ENCODE measurements at regions not wholly inside any gene's neighbourhood (a gene's known extent, or its start where the extent isn't known, plus 50 kb on each side); places are given as distances from the start of the nearest gene placed in this dataset.
A peak's percentile ranks its signal among the peaks of the same experiment; 100 is the strongest.
"Not testable (repeated sequence)": the region's sequence is repeated elsewhere in the genome, so short reads cannot be mapped to it uniquely, and the experiment has no call there.

GRCh38 chr6:139881728-139882211 is 507.3 kb upstream of the CITED2 start:
- Histone ChIP-seq H3K9me3 (ENCODE audit: control insufficient read depth, low read length) (no peaks in the 10 kb centered on the region), H3K27me3 (replicated peaks; ENCODE audit: control insufficient read depth, insufficient read depth, low read length) (no peaks in the 10 kb centered on the region), H3K36me3 (ENCODE audit: control insufficient read depth, insufficient read depth, low read length, severe bottlenecking) (no peaks in the 10 kb centered on the region), H3K4me1 (ENCODE audit: control insufficient read depth, insufficient read depth, low read length) (no peaks in the 10 kb centered on the region), H3K4me3 (ENCODE audit: low read length) (no peak overlapping the region), H3K9ac (ENCODE audit: low read length) (no peak overlapping the region)
- peak; percentile 52 for DNase-seq (ENCODE audit: low read depth)

DNA sequence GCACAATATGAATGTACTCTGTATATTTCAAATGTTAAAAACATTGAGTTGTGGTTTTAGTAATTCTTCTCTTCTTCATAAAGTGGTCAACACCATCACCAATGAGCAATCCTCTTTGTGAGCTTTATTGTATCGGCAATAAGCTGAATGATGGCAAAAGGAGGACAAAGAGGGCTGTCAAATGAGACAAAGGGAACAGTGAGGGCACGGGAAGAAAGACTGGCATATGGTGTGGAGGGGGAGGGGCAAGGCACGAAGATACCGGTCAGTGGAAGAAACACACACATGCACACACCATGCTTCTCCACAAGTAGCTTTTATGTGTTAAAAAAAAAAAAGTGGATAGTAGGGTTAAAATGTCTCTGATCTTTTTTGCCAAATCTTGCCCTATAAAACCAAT is 506.8 kb upstream of the CITED2 start:
- Histone ChIP-seq H3K27me3 (replicated peaks; ENCODE audit: control insufficient read depth, insufficient read depth, low read length) (no peaks in the 10 kb centered on the region), H3K4me3 (ENCODE audit: low read length) (no peak overlapping the region), H3K9me3 (ENCODE audit: control insufficient read depth, low read length) (no peaks in the 10 kb centered on the region), H3K4me1 (ENCODE audit: control insufficient read depth, insufficient read depth, low read length) (no peaks in the 10 kb centered on the region), H3K36me3 (ENCODE audit: control insufficient read depth, insufficient read depth, low read length, severe bottlenecking) (no peaks in the 10 kb centered on the region), H3K9ac (ENCODE audit: low read length) (no peak overlapping the region)
- DNase-seq (ENCODE audit: low read depth) = no peak

DNA sequence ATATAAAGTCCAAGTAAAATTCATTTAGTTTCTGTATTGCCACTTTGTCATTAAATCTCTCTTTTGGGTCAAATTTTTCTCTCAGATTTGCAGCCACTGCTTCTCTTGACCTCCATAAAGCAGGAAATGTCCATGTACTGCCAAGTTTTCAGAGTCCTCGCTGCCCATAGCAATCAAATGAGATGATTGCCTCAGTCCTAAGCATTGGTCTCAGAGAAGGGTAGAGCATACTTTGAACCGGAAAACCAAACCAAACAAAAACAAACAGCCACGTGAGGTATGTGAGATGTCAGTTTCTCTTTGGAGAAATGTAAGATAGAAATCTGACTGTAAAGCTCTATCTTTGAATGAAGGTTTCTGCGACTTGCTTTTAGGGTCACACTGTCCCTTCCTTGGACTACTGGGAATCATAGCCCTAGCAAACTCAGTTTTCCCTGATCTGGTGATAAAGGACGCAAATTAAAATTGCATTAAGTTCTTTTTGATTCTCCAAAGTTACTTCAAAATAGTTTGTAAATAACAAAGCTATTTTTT is 505.4 kb upstream of the CITED2 start:
- peak; percentile 46 for DNase-seq (ENCODE audit: low read depth)
- Histone ChIP-seq H3K27me3 (replicated peaks; ENCODE audit: control insufficient read depth, insufficient read depth, low read length) (no peaks in the 10 kb centered on the region), H3K36me3 (ENCODE audit: control insufficient read depth, insufficient read depth, low read length, severe bottlenecking) (no peaks in the 10 kb centered on the region), H3K9ac (ENCODE audit: low read length) (no peak overlapping the region), H3K4me1 (ENCODE audit: control insufficient read depth, insufficient read depth, low read length) (no peaks in the 10 kb centered on the region), H3K9me3 (ENCODE audit: control insufficient read depth, low read length) (no peaks in the 10 kb centered on the region), H3K4me3 (ENCODE audit: low read length) (no peak overlapping the region)

- H3K9ac ChIP-seq (ENCODE audit: low read length); H3K4me3 ChIP-seq (ENCODE audit: low read length); H3K36me3 ChIP-seq (ENCODE audit: control insufficient read depth, insufficient read depth, low read length, severe bottlenecking); DNase-seq (ENCODE audit: low read depth); H3K9me3 ChIP-seq (ENCODE audit: control insufficient read depth, low read length); H3K27me3 ChIP-seq (replicated peaks; ENCODE audit: control insufficient read depth, insufficient read depth, low read length); H3K4me1 ChIP-seq (ENCODE audit: control insufficient read depth, insufficient read depth, low read length): not testable (repeated sequence)
Measured at GRCh38 chr6:139879241-139879640, 504.8 kb upstream of the CITED2 start.

DNA sequence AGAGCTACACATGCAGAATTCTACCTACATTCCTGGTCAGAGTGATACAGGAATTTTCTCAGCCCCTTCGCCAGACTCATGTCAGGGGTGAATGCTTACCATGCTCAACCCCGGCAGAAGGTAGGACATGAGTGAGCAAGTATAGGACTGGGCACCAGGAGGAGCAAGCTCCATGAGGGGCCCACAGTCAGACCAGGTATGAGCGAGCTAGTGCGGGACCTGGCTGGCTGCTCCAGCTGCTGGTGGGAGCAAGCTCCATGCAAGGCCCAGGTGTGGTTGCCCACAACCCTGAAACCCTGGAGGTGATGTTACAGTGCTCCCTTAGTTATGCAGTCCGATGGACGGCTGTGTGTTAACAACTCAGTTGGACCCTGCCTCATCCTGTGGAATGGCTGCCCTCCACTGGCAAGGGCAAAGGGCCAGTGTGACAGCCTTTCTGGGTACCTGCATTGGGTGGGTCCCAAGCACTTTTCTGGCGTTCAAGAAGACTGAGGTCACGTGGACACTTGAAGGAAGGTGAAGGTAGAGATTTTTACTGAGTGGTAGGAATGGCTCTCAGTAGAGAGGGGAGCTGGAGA is 503.5 kb upstream of the CITED2 start:
- H3K36me3 ChIP-seq (ENCODE audit: control insufficient read depth, insufficient read depth, low read length, severe bottlenecking) = no peaks in the 10 kb centered on the region
- no peak overlapping the region for H3K9ac ChIP-seq (ENCODE audit: low read length)
- H3K9me3 ChIP-seq (ENCODE audit: control insufficient read depth, low read length) = no peaks in the 10 kb centered on the region
- no peak for DNase-seq (ENCODE audit: low read depth)
- no peak overlapping the region for H3K4me3 ChIP-seq (ENCODE audit: low read length)
- no peaks in the 10 kb centered on the region for H3K4me1 ChIP-seq (ENCODE audit: control insufficient read depth, insufficient read depth, low read length)
- H3K27me3 ChIP-seq (replicated peaks; ENCODE audit: control insufficient read depth, insufficient read depth, low read length) = no peaks in the 10 kb centered on the region

DNA sequence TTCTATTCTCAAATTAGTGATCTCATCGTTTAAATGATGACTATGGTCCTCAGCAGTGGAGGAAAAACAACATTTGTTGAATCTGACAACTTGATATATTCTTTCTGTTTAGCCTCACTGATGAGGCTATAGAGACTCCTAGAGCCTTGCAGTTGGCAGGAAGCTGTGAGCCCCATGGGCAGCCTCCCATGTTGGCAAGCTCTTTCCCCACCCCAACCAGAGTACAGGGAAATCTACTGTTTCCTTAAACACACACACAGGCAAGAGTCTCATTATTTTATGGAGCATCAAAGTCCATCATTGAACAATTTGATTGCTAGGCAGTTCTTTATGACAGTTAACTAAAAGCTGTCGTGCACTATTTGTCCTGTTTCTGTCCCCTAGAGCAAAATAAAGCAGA is 498.2 kb upstream of the CITED2 start:
- DNase-seq (ENCODE audit: low read depth) = no peak
- H3K9ac ChIP-seq (ENCODE audit: low read length) = no peak overlapping the region
- peaks cover 4% of the 10 kb centered on the region for H3K4me1 ChIP-seq (ENCODE audit: control insufficient read depth, insufficient read depth, low read length)
- no peaks in the 10 kb centered on the region for H3K36me3 ChIP-seq (ENCODE audit: control insufficient read depth, insufficient read depth, low read length, severe bottlenecking)
- H3K27me3 ChIP-seq (replicated peaks; ENCODE audit: control insufficient read depth, insufficient read depth, low read length) = no peaks in the 10 kb centered on the region
- no peak overlapping the region for H3K4me3 ChIP-seq (ENCODE audit: low read length)
- H3K9me3 ChIP-seq (ENCODE audit: control insufficient read depth, low read length) = no peaks in the 10 kb centered on the region

DNA sequence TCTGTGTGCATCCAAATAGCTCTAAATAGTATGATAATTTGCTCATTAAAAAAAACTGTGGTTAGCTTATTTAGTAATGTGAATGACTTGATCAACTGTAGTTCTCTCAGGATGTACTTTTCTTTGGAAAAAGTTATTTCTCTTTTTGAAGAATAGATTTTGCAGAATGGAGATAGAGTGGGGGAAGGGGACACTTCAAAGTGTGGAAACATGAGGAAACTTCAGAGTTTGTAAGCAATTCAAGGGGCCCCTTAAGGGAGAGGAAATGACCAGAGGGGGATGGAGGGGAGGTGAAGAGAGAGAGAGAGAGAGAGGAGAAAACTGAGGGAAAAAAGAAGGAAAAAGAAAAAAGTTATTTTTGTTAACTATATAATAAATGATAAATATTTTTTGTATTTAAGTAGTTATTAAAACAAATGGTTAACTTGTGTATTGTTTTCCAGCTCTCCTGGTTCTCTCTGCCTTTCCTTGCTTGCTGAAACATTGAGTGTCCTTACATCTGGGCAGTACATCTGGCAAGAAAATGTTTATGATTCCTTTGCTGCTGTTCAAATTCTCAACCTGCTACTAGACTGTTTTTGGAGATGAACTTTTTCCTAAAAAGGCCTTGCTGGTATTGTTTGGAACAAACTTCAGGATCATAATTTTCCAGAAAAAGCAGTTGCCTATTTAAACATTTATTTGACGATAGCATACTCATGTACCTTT is 497.5 kb upstream of the CITED2 start:
- peaks cover 4% of the 10 kb centered on the region for H3K4me1 ChIP-seq (ENCODE audit: control insufficient read depth, insufficient read depth, low read length)
- DNase-seq (ENCODE audit: low read depth) = peak; percentile 30
- H3K27me3 ChIP-seq (replicated peaks; ENCODE audit: control insufficient read depth, insufficient read depth, low read length) = no peaks in the 10 kb centered on the region
- H3K9me3 ChIP-seq (ENCODE audit: control insufficient read depth, low read length) = no peaks in the 10 kb centered on the region
- H3K4me3 ChIP-seq (ENCODE audit: low read length) = no peak overlapping the region
- H3K36me3 ChIP-seq (ENCODE audit: control insufficient read depth, insufficient read depth, low read length, severe bottlenecking) = no peaks in the 10 kb centered on the region
- H3K9ac ChIP-seq (ENCODE audit: low read length) = no peak overlapping the region

DNA sequence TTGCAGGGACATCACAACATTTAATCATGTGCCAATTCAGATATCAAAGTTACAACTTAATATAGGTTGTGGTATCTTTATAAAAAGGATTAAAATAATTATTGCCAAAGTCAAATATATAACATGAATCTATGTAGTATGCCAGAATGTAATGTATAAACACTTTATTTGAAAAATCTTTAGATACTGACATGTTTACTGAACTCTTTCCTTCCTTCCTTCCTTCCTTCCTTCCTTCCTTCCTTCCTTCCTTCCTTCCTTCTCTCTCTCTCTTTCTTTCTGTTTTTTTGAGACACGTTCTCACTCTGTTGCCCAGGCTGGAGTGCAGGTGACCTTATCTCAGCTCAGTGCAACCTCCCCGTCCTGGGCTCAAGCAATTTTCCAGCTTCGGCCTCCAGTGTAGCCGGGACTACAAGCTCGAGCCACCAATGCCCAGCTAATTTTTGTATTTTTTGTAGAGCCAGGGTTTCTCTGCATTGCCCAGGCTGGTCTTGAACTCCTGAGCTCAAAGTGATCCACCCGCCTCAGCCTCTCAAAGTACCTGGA is 496.8 kb upstream of the CITED2 start:
- DNase-seq (ENCODE audit: low read depth) = no peak
- Histone ChIP-seq H3K4me1 (ENCODE audit: control insufficient read depth, insufficient read depth, low read length) (peaks cover 4% of the 10 kb centered on the region), H3K36me3 (ENCODE audit: control insufficient read depth, insufficient read depth, low read length, severe bottlenecking) (no peaks in the 10 kb centered on the region), H3K9ac (ENCODE audit: low read length) (no peak overlapping the region), H3K4me3 (ENCODE audit: low read length) (no peak overlapping the region), H3K9me3 (ENCODE audit: control insufficient read depth, low read length) (no peaks in the 10 kb centered on the region), H3K27me3 (replicated peaks; ENCODE audit: control insufficient read depth, insufficient read depth, low read length) (no peaks in the 10 kb centered on the region)

DNA sequence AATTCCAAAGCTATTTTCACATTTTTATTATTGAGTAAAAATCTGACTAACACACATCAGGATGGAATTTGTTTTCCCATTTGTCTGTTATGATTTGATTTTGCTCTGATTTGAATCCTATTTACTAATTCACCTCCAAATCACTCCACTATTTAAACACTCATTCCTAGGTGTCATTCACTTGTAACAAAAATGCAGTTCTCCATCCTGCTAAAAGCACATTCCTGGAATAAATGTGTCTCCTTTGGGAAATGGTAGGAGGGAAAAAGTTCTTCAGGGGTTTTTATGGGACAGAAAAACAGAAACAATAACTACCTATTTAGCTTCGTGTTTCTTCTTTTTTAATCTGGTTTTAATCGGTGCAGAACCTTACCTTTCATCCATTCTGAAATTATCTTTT is 494.1 kb upstream of the CITED2 start:
- Histone ChIP-seq H3K4me1 (ENCODE audit: control insufficient read depth, insufficient read depth, low read length) (peaks cover 7% of the 10 kb centered on the region), H3K27me3 (replicated peaks; ENCODE audit: control insufficient read depth, insufficient read depth, low read length) (no peaks in the 10 kb centered on the region), H3K36me3 (ENCODE audit: control insufficient read depth, insufficient read depth, low read length, severe bottlenecking) (no peaks in the 10 kb centered on the region), H3K9me3 (ENCODE audit: control insufficient read depth, low read length) (no peaks in the 10 kb centered on the region), H3K9ac (ENCODE audit: low read length) (no peak overlapping the region), H3K4me3 (ENCODE audit: low read length) (no peak overlapping the region)
- peak; percentile 25 for DNase-seq (ENCODE audit: low read depth)

GRCh38 chr6:139863964-139864363 is 489.5 kb upstream of the CITED2 start:
- H3K27me3 ChIP-seq (replicated peaks; ENCODE audit: control insufficient read depth, insufficient read depth, low read length) = no peaks in the 10 kb centered on the region
- H3K9ac ChIP-seq (ENCODE audit: low read length) = no peak overlapping the region
- DNase-seq (ENCODE audit: low read depth) = no peak
- H3K36me3 ChIP-seq (ENCODE audit: control insufficient read depth, insufficient read depth, low read length, severe bottlenecking) = no peaks in the 10 kb centered on the region
- H3K4me1 ChIP-seq (ENCODE audit: control insufficient read depth, insufficient read depth, low read length) = peaks cover 7% of the 10 kb centered on the region
- H3K4me3 ChIP-seq (ENCODE audit: low read length) = no peak overlapping the region
- no peaks in the 10 kb centered on the region for H3K9me3 ChIP-seq (ENCODE audit: control insufficient read depth, low read length)

GRCh38 chr6:139863346-139863745 is 488.9 kb upstream of the CITED2 start:
- Histone ChIP-seq H3K4me1 (ENCODE audit: control insufficient read depth, insufficient read depth, low read length) (peaks cover 3% of the 10 kb centered on the region), H3K4me3 (ENCODE audit: low read length) (no peak overlapping the region), H3K27me3 (replicated peaks; ENCODE audit: control insufficient read depth, insufficient read depth, low read length) (no peaks in the 10 kb centered on the region), H3K9ac (ENCODE audit: low read length) (no peak overlapping the region), H3K9me3 (ENCODE audit: control insufficient read depth, low read length) (no peaks in the 10 kb centered on the region), H3K36me3 (ENCODE audit: control insufficient read depth, insufficient read depth, low read length, severe bottlenecking) (no peaks in the 10 kb centered on the region)
- DNase-seq (ENCODE audit: low read depth) = peak; percentile 62

Data from adipocyte (in vitro differentiated cells).